Suppressor macrophage treated with lipopolysaccharide for 4 hours (primary cell): ENCODE measurements at regions not wholly inside any gene's neighbourhood (a gene's known extent, or its start where the extent isn't known, plus 50 kb on each side); places are given as distances from the start of the nearest gene placed in this dataset.

Experiments used
- DNase-seq: peaks from one replicate; pipeline ENCODE4 v3.0.0-alpha.2; 2020

DNA sequence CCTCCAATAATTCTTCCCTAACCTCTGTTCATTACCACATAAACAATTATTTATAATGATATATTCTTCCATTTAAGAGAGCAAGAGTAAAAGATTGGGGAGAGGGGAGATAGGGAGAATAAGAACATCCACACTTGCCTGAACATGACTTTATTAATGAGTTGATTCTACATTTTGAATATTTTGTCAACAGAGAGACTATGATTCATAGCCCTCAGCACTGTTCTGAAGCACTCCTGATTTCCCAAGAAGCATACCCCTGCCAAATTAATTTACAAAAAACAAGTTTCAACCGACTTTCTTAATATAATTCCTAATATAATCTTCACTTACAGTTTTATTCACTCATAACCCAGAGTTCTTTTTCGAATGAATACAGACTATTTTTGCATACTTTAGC, 828.8 kb downstream of the ROBO2 start:
- no peak for DNase-seq

DNA sequence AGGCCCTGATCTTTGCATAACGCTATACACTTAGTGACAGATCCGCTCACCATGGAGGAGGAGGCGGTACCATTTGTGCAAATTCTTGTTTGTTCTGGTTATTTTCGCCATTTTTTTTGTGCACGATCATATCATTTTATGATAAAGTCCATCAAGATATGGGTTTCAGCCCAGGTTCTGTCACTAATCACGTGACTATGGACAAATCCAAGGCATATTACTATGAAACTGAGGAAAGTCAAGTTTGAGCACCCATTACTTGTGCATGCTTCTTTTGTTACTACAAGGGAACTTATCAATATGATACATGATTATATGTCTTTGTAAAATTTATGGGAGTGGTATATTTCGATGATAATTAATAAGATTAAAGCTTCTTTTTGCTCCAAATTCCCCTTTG, 829.5 kb downstream of the ROBO2 start:
- no peak for DNase-seq

- DNase-seq, result no peak
Observed at GRCh38 chr3:77871436-77871835, 831.5 kb downstream of the ROBO2 start.

- DNase-seq, result no peak
Observed at GRCh38 chr3:77873598-77873997, 833.7 kb downstream of the ROBO2 start.

- no peak for DNase-seq
Observed at GRCh38 chr3:77885381-77885780, 845.5 kb downstream of the ROBO2 start.

- no peak for DNase-seq
Observed at GRCh38 chr3:77887611-77888010, 847.7 kb downstream of the ROBO2 start.

GRCh38 chr3:77889616-77890015, 849.7 kb downstream of the ROBO2 start:
- no peak for DNase-seq

DNA sequence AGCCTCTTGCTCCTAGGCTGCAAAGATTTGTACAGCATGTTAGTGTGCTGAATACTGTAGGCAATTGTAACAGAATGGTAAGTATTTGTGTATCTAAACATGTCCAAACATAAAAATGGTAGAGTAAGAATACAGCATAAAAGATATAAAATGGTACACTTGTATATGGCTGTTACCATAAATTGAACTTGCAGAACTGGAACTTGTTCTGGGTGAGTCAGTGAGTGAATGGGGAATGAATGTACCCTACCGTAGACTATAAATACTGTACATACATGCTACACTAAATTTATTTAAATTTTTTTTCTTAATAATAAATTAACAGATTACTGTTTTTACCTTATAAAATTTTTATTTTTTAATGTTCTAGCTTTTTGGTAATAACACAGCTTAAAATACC, 858.7 kb downstream of the ROBO2 start:
- no peak for DNase-seq

DNA sequence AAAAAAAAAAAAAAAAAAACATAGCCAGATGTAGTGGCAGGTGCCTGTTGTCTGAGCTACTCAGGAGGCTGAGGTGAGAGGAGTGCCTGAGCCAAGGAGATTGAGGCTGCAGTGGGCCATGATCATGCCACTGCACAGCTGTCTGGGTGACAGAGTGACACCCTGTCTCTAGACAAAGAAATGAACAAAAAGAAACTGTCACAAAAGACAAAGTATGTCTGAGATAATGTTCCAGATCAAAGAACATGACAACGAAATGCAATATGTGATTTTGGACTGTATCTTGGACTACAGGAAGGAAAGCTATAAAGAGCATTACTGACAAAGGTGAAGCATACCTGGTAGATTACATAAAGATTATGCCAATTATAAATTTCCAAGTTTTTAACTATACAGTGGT, 862.8 kb downstream of the ROBO2 start:
- DNase-seq, result no peak

DNA sequence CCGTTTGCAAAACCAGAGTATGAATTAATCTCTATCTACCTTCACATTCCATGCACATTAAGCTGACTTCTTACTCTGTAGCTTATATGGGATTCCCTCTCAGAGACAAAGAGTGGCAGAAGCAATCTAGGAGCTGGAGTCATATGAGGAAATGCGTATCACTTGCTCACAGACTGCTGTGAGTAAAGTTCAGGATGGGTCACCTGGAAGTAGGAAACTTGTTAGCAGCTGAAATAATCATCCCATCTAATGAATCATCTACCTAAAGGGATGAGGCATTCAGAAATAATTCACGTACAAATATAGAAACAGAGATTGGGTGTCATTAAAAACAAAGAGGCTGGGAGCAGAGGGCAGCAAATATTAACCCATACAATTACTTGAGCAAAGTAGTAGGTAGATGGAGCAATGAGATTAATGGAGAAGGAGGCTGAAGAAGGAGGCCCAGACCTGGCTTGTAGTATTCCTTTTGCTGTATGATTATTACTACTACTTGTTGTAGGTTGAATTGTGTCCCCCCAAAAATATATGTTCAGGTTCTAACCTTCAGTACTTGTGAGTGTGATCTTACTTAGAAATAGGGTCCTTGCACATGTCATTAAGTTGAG, 866.3 kb downstream of the ROBO2 start:
- DNase-seq, result no peak

DNA sequence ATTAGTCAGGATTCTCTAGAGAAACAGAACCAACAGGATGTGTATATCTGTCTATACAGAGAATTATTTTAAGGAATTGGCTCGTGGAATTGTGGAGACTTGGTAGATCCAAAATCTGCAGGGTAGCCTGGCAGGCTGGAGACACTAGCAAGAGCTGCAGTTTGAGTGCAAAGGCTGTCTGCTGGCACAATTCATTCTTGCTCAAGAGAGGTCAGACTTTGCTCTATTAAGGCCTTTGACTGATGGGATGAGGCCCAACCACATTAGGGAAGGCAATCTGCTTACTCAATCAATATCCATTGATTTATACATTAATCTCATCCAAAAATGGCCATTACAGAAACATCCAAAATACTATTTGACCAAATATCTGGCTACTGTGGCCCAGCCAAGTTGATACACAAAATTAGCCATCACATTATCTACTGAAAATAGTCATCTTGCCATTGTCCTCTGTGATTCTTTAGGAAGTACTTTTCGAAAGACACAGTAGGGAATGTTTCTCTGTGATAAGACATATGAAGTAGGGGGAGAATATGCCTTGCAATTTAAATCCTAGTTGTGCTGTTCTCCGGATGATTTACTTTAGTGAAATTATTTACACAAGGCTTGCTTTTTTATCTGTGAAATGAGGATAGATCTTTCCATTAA, 873.8 kb downstream of the ROBO2 start:
- no peak for DNase-seq

DNA sequence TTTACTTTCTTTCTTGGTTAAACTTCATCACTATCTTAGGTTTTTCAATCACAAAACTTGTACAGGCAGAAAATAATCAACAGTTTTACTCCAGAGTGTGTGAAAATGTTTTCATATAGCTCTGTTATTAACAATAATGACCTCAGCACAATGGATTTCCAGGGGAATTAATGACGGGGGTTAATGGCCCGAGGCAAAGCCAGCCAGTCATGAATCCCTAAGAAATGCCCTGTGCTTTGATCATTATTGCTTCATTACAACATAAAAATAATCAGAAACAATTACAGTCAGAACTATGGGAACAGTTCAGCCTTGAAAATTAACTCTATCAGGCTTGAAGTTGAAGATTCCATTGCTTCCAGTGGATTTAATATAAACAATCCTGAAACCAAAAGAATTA, 875.4 kb downstream of the ROBO2 start:
- DNase-seq, result no peak

- DNase-seq, result no peak
Observed at GRCh38 chr3:77917225-77917624, 877.3 kb downstream of the ROBO2 start.

DNA sequence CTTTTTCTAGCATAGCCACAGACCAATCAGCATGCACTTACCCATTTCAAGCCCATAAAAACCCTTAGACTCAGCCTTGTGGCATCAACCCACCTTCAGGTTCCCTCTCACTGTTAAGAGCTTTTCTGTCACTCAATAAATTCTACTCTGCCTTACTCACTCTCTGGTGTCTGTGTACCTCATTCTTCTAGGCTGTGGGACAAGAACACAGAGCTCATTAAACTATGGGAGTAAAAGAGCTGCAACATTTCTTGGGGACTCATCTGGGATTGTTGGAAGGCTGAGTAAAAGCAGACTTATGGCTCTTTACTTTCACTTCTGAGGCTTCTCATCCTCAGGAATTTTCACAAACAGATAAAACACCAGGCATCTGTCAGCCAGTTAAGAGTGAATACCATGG, 879.3 kb downstream of the ROBO2 start:
- no peak for DNase-seq

GRCh38 chr3:77931255-77932009, 891.5 kb downstream of the ROBO2 start:
- no peak for DNase-seq

DNA sequence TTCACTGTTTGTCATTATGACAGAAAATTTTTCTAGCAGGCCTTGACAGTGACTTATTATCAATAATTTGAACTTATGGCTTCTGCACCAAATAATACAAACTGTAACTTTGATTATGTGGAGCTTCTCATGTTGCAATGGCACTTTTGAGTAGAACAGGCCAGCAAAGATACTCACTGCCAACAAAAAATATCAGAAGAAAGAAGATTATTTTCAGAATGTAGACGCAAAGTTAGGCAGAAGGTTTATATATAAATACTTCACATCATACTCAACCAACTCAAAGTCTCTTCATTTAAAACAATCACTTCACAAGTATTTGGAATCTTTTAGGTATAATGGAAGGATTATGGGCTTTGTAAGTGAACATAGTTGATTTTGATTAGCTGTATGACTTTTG, 893.0 kb downstream of the ROBO2 start:
- no peak for DNase-seq

GRCh38 chr3:77933926-77934325, 894.0 kb downstream of the ROBO2 start:
- DNase-seq, result no peak

DNA sequence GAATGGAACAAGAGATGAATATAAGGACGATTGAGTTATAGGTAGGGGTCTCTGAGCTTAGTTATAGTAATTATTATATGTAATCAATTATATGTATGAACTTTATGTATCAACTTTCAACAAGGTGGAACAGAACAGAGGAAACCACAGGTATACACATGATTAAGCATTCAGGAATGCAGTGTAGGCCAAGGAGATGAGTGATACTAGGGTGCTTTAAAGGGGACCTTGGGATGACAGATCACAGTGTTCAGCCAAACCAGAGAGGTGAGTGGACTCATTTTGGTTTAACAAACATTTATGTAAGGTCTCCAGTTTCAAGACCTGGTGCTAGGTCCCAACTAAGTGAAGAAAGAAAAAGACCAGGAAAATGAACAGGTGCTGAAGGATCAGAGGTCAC, 895.5 kb downstream of the ROBO2 start:
- no peak for DNase-seq

DNA sequence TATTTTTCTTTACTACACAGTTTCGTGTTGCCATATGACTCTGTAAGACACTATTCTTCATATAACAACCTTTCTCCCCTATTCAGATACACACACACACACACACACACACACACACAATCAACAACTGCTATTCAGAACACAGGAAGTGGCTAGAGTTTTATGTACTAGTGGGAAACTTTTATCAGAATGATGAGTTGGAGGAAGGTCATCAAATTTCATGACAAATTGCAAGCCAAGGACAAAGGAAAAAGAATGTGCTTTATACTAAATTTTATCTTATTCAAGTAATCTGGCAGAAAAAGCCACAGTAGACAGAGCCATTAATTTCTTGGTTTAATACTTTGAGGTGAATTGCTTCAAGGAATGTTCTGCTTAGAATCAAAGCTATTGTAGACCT, 899.8 kb downstream of the ROBO2 start:
- DNase-seq, result no peak

DNA sequence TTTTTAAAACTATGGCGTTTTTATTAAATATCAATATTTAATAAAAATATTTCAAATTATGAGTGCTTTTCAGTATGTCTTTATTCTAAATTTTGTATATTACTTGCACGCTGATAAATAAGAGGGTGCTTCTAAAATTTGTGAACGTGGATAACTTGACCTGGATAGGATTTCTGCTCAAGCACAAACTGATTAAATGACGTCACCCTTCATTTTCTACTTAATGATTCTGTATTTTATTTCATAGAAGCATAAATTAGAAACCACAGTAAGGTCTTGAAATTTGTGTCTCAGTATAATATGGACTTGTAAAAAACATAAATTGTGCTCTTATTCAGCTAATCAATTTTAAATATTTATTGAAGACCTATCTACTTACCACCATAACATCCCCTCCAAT, 903.7 kb downstream of the ROBO2 start:
- DNase-seq, result no peak

- DNase-seq, result no peak
Observed at GRCh38 chr3:77945320-77945719, 905.4 kb downstream of the ROBO2 start.

DNA sequence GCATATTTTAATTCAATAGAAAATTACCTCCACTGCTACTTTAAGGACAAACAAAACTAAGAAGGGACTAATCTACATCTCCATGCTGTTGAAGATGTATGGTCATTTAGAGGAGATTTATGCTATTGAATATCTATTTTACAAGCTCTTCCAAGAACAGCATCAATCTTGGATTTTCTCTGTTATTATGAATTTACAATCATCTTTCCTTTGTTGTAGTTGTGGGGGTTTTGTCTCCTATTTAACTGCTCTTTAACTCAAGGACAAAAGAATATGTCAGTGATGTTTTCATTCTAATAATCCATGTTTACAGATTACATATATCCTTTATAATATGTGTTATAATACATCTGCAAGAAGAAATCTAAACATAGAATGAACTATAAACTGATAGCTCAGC, 907.8 kb downstream of the ROBO2 start:
- DNase-seq, result no peak

- no peak for DNase-seq
Observed at GRCh38 chr3:77967621-77968020, 927.7 kb downstream of the ROBO2 start.

DNA sequence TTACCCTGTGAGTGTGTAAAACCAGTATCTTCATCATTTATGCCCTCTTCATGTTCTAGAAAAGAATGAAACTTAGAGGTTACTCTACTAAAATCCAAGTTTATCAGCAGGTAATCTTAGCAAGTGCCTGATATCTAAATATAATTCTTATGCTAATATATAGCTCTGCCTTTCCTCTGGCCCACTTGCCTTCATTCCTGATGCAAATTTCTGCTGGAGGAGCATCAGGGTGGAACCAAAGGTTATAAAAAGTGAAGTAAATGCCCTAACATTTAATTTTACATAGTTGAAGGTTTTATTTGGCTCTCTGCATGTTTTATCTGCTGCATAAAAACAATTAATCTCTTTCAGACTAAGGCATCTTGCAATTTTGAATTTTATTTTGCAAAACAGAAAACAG, 936.2 kb downstream of the ROBO2 start:
- DNase-seq, result no peak

DNA sequence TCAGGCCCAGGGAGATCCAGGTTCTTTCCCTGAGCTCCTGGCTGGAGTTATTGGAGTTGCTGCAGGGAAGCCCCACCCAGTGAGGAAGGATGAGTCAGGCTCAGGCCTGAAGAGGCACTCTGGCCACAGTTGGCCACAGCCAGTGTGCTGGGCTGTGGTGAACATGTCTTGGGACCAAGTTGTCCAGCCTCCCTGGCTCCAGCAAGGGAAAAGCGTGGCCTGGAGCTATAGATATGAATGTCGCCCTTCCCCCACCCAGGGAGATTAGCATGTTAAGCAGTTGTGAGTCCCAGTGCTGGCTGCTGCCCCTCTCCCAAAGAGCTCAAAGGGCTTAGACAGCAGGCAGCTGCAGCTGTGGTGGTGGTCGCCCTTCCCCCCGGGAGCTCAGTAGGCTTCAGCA, 963.2 kb downstream of the ROBO2 start:
- DNase-seq, result no peak
